ENCODE measurements at regions not wholly inside any gene's neighbourhood (a gene's known extent, or its start where the extent isn't known, plus 50 kb on each side); places are given as distances from the start of the nearest gene placed in this dataset.

DNA sequence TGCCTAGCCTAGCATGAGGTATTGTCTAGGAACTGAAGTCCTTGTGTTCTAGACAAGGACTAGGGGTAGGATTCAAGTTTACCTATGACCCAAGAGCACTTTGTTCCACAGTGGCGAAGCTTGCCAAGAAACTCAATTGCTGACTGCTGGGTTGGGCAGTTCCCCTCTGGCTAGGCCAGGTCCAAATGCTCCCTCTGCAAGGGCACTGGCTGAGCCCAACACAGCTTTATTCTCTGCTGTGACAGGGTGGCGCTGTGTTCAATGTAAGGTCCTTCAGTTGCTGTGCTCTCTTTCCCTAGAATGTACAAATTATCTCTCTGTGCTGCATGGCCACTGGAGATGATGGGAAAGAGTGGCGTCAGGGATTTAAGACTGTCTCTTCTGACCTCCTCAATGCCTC lies 950.8 kb downstream of the HACE1 start:
- no peak for TF ChIP-seq POLR2A (IDR thresholded peaks at IDR 0.05)
- TF ChIP-seq, protein P1, sequence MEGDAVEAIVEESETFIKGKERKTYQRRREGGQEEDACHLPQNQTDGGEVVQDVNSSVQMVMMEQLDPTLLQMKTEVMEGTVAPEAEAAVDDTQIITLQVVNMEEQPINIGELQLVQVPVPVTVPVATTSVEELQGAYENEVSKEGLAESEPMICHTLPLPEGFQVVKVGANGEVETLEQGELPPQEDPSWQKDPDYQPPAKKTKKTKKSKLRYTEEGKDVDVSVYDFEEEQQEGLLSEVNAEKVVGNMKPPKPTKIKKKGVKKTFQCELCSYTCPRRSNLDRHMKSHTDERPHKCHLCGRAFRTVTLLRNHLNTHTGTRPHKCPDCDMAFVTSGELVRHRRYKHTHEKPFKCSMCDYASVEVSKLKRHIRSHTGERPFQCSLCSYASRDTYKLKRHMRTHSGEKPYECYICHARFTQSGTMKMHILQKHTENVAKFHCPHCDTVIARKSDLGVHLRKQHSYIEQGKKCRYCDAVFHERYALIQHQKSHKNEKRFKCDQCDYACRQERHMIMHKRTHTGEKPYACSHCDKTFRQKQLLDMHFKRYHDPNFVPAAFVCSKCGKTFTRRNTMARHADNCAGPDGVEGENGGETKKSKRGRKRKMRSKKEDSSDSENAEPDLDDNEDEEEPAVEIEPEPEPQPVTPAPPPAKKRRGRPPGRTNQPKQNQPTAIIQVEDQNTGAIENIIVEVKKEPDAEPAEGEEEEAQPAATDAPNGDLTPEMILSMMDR (IDR thresholded peaks at IDR 0.05): no peak
- H3K27ac ChIP-seq: no peak overlapping the region
- 71% methylated on average over 2 of the region's 3 CpGs for WGBS (ENCODE audit: insufficient coverage, low coverage, low lambda C conversion rate, missing lambda C conversion rate)
- H3K36me3 ChIP-seq: no peaks in the 10 kb centered on the region
- intact Hi-C loops (cut with DNase I): no loop called here
- no peaks in the 10 kb centered on the region for H3K4me1 ChIP-seq
- H3K27me3 ChIP-seq: no peaks in the 10 kb centered on the region
- no peak overlapping the region for H3K4me3 ChIP-seq
- no peak for DNase-seq
- H3K9me3 ChIP-seq: no peaks in the 10 kb centered on the region
- no peak for ATAC-seq

DNA sequence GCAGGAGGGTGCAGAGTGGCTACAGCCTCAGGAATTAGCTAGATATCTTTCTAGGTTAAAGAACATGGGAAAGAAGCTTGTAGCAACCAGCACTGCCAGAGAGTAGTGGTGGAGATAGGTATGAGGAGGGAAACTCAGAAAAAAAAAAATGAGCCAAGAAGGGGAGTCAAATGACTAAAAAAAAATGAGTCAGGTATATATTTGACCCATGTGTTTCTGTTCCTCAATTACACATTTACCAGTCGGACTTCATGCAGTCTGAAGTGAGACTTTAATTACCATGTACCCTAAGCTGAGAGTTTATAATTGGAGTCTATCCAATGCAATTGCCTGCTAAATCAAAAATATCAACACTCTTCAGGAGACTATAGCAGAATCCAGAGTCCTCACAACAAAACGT lies 964.6 kb downstream of the HACE1 start:
- Histone ChIP-seq H3K4me1 (no peaks in the 10 kb centered on the region), H3K9me3 (no peaks in the 10 kb centered on the region), H3K4me3 (no peak overlapping the region), H3K36me3 (no peaks in the 10 kb centered on the region), H3K27ac (no peak overlapping the region), H3K27me3 (no peaks in the 10 kb centered on the region)
- ATAC-seq: no peak
- DNase-seq: no peak
- intact Hi-C loops (cut with DNase I): no loop called here
- TF ChIP-seq POLR2A (IDR thresholded peaks at IDR 0.05): no peak
- TF ChIP-seq, protein P1 (IDR thresholded peaks at IDR 0.05): no peak
- WGBS (ENCODE audit: insufficient coverage, low coverage, low lambda C conversion rate, missing lambda C conversion rate): 60% methylated on average over 2 of the region's 2 CpGs

DNA sequence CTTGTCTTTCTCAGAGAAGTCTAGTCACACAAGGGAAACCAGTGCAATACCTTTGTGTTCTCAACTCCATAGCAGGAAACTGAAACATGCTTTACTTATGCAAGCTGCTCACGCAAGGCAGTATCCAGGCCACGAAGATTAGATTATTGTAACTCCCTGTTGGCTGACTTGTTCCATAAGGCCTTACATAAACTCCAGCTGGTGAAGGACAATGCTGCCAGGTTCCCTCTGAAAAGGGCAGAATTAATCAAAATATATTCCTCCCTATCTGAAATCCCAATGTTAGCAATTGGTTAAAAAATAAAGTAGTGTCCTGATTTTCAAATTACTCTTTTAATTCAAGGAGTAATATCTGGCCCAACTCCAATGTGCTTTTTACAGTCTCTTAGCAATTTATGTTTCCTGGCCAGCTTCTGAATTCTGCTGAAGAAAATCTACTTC lies 966.6 kb downstream of the HACE1 start:
- no peaks in the 10 kb centered on the region for H3K27me3 ChIP-seq
- H3K4me1 ChIP-seq: no peaks in the 10 kb centered on the region
- 65% methylated on average over 2 of the region's 2 CpGs for WGBS (ENCODE audit: insufficient coverage, low coverage, low lambda C conversion rate, missing lambda C conversion rate)
- DNase-seq: no peak
- ATAC-seq: no peak
- TF ChIP-seq, protein P1 (IDR thresholded peaks at IDR 0.05): no peak
- TF ChIP-seq POLR2A (IDR thresholded peaks at IDR 0.05): no peak
- H3K9me3 ChIP-seq: no peaks in the 10 kb centered on the region
- no peak overlapping the region for H3K4me3 ChIP-seq
- intact Hi-C loops (cut with DNase I): no loop called here
- no peaks in the 10 kb centered on the region for H3K36me3 ChIP-seq
- no peak overlapping the region for H3K27ac ChIP-seq

DNA sequence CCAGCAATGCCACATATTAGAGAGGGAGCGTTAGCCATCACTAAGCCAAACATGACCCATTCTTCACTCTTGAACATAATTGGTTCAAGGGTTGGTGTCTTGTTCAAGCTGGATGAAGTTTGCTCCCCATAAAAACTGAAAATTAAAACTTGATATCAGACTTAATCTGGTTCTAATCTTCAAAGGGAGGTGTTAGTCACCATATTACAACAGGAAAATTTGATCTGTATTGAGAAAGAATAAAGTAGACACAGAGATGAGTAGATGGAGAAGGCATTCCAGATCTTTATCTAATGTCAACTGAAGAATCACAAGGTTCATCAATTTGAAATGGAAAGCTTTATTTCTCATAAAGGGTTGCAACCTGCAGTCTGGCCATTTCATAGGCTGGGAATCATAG lies 972.8 kb downstream of the HACE1 start:
- Histone ChIP-seq H3K27me3 (no peaks in the 10 kb centered on the region), H3K27ac (no peak overlapping the region), H3K36me3 (no peaks in the 10 kb centered on the region), H3K4me3 (no peak overlapping the region), H3K9me3 (no peaks in the 10 kb centered on the region), H3K4me1 (no peaks in the 10 kb centered on the region)
- no peak for ATAC-seq
- TF ChIP-seq, protein P1 (IDR thresholded peaks at IDR 0.05): no peak
- TF ChIP-seq POLR2A (IDR thresholded peaks at IDR 0.05): no peak
- intact Hi-C loops (cut with DNase I): no loop called here
- DNase-seq: no peak
- 69% methylated on average over 1 of the region's 1 CpG for WGBS (ENCODE audit: insufficient coverage, low coverage, low lambda C conversion rate, missing lambda C conversion rate)

DNA sequence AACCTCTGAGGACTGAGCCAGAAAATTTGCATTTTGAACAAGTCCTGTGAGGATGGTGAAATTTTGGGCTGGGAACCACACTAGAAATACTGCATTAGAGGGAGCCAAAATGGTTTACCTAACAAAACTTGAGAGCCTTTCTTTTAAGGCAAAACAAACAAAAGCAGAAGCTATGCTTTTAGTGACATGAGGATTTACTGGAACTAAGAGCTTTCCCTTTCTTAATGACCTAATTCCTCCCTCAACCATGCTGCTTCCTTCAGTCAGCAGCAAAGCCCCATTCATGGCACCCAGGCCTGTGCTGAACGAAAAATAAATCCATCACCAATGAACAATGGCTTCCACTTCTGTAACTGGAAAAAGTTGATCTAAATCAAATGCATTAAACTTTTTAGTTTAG lies 974.3 kb downstream of the HACE1 start:
- H3K4me3 ChIP-seq: no peak overlapping the region
- WGBS (ENCODE audit: insufficient coverage, low coverage, low lambda C conversion rate, missing lambda C conversion rate): 24% methylated on average over 1 of the region's 1 CpG
- no peak overlapping the region for H3K27ac ChIP-seq
- no peak for ATAC-seq
- no peaks in the 10 kb centered on the region for H3K9me3 ChIP-seq
- H3K27me3 ChIP-seq: no peaks in the 10 kb centered on the region
- H3K4me1 ChIP-seq: no peaks in the 10 kb centered on the region
- intact Hi-C loops (cut with DNase I): no loop called here
- TF ChIP-seq POLR2A (IDR thresholded peaks at IDR 0.05): no peak
- TF ChIP-seq, protein P1 (IDR thresholded peaks at IDR 0.05): no peak
- no peaks in the 10 kb centered on the region for H3K36me3 ChIP-seq
- no peak for DNase-seq
